ENCODE measurements at regions not wholly inside any gene's neighbourhood (a gene's known extent, or its start where the extent isn't known, plus 50 kb on each side); places are given as distances from the start of the nearest gene placed in this dataset.

- H3K4me3 ChIP-seq = no peak overlapping the region
- peaks cover 22% of the 10 kb centered on the region for H3K4me1 ChIP-seq
- peak in 1 of 4 donors; percentile 11 for DNase-seq
- H3K27ac ChIP-seq = no peak overlapping the region
- H3K36me3 ChIP-seq (replicated peaks in 1 of 2; ENCODE audit: insufficient read depth in 1 of 2, low read depth in 2 of 2) = no peaks in the 10 kb centered on the region
- WGBS, 2 donors = 78 to 81% methylated on average over 13 of the region's 13 CpGs
- TF ChIP-seq, protein P1, sequence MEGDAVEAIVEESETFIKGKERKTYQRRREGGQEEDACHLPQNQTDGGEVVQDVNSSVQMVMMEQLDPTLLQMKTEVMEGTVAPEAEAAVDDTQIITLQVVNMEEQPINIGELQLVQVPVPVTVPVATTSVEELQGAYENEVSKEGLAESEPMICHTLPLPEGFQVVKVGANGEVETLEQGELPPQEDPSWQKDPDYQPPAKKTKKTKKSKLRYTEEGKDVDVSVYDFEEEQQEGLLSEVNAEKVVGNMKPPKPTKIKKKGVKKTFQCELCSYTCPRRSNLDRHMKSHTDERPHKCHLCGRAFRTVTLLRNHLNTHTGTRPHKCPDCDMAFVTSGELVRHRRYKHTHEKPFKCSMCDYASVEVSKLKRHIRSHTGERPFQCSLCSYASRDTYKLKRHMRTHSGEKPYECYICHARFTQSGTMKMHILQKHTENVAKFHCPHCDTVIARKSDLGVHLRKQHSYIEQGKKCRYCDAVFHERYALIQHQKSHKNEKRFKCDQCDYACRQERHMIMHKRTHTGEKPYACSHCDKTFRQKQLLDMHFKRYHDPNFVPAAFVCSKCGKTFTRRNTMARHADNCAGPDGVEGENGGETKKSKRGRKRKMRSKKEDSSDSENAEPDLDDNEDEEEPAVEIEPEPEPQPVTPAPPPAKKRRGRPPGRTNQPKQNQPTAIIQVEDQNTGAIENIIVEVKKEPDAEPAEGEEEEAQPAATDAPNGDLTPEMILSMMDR (IDR thresholded peaks at IDR 0.05) = no peak
- TF ChIP-seq POLR2A (IDR thresholded peaks at IDR 0.05) = no peak
- no peak for ATAC-seq
- H3K9me3 ChIP-seq = no peaks in the 10 kb centered on the region
- intact Hi-C loops (cut with DNase I) = no loop called here
- H3K27me3 ChIP-seq = no peaks in the 10 kb centered on the region
Observed at GRCh38 chr2:196230061-196230854, 58.9 kb upstream of the STK17B start.

DNA sequence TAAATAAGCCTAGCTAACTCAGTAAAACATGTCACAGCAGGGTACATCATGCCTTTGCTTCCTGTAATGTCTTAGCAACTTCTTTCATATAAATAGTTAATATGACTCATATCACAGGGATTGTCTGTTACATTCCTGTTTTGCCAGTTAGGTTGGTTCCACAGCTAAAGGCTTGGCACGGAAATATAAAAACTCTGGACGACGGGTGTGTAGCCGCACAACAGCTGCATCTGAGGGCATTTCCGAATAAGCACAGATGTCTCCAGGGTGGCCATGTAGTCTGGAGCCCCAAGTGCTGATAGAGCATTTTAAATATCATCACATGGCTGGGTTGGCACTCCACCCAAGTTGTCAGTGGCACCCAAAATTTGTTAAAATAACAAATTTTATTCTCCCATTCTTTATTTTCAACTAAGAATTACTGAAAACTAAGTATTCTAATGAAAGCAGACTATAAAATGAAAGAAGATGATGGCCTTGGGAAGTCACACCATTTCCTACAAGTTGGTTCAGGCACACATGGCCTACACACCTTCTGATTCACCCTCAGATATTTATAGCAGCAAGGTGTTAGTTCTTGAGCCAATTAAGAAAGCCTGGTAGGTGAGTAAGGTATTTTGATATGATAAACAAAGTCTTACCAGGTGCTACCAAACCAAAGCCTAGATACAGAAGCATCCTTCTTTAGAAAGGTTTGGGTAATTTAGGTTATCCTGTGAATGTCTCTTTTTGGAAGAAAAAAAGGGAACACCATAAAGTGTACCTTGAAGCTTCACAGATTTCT is 61.8 kb upstream of the STK17B start:
- WGBS, 2 donors = 0 to 19% methylated on average over 5 of the region's 5 CpGs
- peaks cover 22% of the 10 kb centered on the region for H3K4me1 ChIP-seq
- H3K36me3 ChIP-seq (replicated peaks in 1 of 2; ENCODE audit: insufficient read depth in 1 of 2, low read depth in 2 of 2) = no peaks in the 10 kb centered on the region
- ATAC-seq = peak; percentile 94
- no peaks in the 10 kb centered on the region for H3K9me3 ChIP-seq
- TF ChIP-seq POLR2A (IDR thresholded peaks at IDR 0.05) = no peak
- TF ChIP-seq, protein P1 (IDR thresholded peaks at IDR 0.05) = no peak
- intact Hi-C loops (cut with DNase I) = no loop called here
- H3K27ac ChIP-seq = peak overlapping the region; percentile 19 to 73 (median 46)
- no peak overlapping the region for H3K4me3 ChIP-seq
- peak; percentile 39 to 73 (median 62) for DNase-seq
- no peaks in the 10 kb centered on the region for H3K27me3 ChIP-seq

GRCh38 chr2:196233805-196234475 is 62.6 kb upstream of the STK17B start:
- H3K4me1 ChIP-seq = peaks cover 22% of the 10 kb centered on the region
- TF ChIP-seq, protein P1 (IDR thresholded peaks at IDR 0.05) = no peak
- TF ChIP-seq POLR2A (IDR thresholded peaks at IDR 0.05) = no peak
- H3K27ac ChIP-seq = peak overlapping the region in 3 of 4 donors; percentile 34 to 73 (median 55)

DNA sequence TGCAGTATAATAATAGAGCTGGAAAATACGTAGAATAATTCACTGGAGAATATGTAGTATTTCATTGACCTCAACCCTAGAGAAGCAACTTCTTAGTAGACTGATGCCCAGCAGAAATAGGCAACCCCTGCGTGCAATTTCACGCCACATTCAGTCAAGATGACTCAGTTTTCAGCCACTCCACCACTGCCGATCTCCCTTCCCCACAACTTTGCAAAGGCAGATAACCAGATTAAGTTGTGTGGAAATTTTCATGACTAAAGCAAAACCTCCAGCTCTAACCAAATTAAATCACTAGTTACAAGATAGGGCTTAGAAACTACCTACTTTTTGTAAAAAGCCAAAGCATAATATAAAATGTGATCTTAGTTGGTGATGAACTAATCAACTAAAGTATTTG is 63.3 kb upstream of the STK17B start:
- Histone ChIP-seq H3K9me3 (no peaks in the 10 kb centered on the region), H3K4me1 (peaks cover 22% of the 10 kb centered on the region), H3K27me3 (no peaks in the 10 kb centered on the region), H3K27ac (peak overlapping the region in 1 of 4 donors; percentile 73), H3K4me3 (no peak overlapping the region), H3K36me3 (replicated peaks in 1 of 2; ENCODE audit: insufficient read depth in 1 of 2, low read depth in 2 of 2) (no peaks in the 10 kb centered on the region)
- intact Hi-C loops (cut with DNase I) = no loop called here
- 78 to 93% methylated on average over 4 of the region's 4 CpGs for WGBS, 2 donors
- TF ChIP-seq POLR2A (IDR thresholded peaks at IDR 0.05) = no peak
- TF ChIP-seq, protein P1 (IDR thresholded peaks at IDR 0.05) = no peak
- ATAC-seq = no peak
- no peak for DNase-seq

More at GRCh38 chr2:196233805-196234475, 62.6 kb upstream of the STK17B start:
- no peaks in the 10 kb centered on the region for H3K27me3 ChIP-seq
- no peaks in the 10 kb centered on the region for H3K9me3 ChIP-seq
- no peaks in the 10 kb centered on the region for H3K36me3 ChIP-seq (replicated peaks in 1 of 2; ENCODE audit: insufficient read depth in 1 of 2, low read depth in 2 of 2)
- ATAC-seq (no peak), DNase-seq (no peak)
- 47 to 49% methylated on average over 4 of the region's 4 CpGs for WGBS, 2 donors
- intact Hi-C loops (cut with DNase I) = no loop called here
- H3K4me3 ChIP-seq = no peak overlapping the region
